NCI-H460 (cell line): ENCODE measurements at regions not wholly inside any gene's neighbourhood (a gene's known extent, or its start where the extent isn't known, plus 50 kb on each side); places are given as distances from the start of the nearest gene placed in this dataset.

Source experiments
- DNase-seq: peaks from one replicate; pipeline ENCODE4 v3.0.0-alpha.2; 2016; ENCODE audit warnings: low read depth; ENCODE audit errors: extremely low read depth
- small RNA-seq, 2 experiments: library from RNA; depleted of rRNA; stranded (forward); fragments of <200 nt; gene quantifications; one replicate each; pipeline ENCODE3, GENCODE V24; 2014

DNA sequence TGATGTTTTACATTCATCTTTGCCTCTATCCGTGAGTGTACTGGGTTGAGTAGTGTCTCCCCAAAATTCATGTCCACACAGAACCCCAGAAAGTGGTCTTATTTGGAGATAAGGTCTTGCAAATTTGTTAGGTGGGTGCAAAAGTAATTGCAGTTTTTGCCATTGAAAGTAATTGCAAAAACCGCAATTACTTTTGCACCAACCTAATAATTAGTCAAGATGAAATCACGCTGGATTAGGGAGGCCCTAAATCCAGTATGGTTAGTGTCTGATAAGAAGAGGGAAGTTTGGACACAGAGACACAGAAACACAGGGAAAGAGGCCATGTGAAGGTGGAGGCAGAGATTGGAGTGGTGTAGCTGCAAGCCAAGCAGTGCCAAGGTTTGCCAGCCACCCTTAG lies 57.8 kb upstream of the SPRED2 start:
- DNase-seq = no peak

DNA sequence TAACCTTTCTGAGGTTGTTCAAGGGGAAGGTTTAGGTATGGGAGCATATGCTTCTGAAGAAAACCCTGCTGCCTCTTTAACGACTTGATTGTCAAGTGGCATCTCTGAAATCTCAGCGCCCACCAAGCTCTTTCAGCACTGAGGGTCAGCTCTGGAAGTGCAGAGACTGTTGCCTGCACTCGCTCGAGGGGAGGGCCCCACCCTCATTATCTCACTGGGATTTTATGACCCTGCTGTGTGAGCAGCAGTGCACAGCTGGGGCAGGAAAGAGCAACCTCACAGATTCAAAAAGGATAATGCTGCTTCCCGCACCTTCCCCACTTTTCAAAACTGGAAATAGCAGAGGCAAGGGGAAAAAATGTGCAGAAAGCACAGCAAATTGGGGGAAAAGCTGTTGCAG lies 56.9 kb upstream of the SPRED2 start:
- no peak for DNase-seq

DNA sequence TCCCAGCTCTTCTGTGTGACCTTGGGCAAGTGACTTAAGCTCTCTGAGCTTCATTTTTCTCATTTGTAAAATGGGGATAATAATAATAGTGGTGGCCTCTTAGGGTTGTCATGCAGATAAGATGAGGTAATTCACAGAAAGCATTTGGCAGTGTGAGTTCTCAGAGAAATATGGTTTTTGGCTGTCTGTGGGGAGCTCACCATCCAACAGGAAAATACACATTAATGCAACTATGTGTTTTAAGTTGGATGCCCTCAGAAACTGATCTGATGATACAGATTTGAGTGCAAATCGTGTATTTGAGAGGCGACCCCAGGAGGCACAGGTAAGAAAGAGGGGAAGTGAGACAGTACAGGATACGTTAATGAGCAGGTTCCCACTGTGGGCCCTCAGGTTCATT lies 56.1 kb upstream of the SPRED2 start:
- no peak for DNase-seq

DNA sequence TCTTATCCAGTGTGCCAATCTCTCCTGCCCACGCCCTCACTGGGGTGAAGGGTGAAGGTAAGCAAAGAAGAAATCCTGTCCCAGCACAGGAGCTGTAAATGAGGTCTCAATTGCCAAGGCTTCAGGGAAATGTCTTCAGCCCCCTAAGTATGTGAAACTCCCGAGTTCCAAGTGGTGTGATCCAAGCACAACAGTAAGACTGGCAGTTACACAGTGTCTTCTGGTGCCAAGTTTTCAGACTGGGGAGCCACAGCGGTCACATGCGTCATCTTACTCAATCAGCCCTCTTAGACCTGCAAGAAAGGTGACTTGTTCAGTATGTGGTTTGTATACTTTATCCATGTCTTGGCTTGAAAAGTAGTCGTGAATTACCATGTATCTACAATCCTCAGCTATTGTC lies 55.0 kb upstream of the SPRED2 start:
- no peak for DNase-seq

DNA sequence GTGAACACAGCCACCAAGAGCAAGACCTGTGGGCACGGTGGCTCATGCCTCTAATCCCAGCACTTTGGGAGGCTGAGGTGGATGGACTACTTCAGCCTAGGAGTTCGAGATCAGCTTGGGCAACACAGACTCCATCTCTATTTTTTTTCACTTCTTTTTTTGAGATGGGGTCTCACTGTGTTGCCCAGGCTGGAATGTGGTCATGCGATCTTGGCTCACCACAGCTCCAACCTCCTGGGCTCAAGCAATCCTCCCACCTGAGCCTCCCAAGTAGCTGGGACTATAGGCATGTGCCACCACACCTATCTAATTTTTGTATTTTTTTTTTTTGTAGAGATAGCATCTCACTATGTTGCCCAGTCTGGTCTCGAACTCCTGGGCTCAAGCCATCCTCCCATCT lies 54.4 kb upstream of the SPRED2 start:
- no peak for DNase-seq

DNA sequence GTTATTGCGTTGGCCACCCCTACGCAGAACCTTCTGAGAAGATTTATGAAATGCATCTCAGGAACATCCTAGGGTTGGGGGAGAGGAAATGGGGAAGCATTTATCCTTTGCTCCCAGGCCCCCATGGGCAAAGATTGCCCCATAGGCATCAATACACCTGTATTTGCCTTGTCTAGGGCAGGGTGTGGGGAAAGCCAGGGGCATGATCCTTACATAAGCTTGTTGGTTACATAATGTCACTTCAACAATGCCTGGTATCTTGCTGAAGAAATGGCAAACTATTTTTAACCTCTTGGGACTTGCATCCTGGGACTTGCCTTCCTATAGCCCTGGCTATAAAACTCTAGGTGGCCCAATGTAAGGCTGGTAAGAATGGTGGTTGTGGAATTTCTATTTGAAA lies 53.9 kb upstream of the SPRED2 start:
- no peak for DNase-seq

DNA sequence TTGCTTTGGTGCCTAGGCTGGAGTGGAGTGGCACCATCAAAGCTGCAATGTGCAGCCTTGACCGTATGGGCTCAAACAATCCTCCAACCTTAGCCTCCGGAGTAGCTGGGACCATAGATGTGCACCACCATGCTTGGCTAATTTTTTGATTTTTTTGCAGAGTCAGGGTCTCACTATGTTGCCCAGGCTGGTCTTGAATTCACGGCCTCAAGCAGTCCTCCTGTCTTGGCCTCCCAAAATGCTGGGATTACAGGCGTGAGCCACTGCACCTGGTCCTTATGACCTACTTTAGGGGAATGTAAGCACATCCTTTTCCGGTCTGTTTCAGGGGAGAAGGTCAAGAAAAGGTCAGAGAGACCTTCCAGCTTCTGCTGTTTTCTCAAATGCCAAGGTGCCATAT lies 53.4 kb upstream of the SPRED2 start:
- no peak for DNase-seq

DNA sequence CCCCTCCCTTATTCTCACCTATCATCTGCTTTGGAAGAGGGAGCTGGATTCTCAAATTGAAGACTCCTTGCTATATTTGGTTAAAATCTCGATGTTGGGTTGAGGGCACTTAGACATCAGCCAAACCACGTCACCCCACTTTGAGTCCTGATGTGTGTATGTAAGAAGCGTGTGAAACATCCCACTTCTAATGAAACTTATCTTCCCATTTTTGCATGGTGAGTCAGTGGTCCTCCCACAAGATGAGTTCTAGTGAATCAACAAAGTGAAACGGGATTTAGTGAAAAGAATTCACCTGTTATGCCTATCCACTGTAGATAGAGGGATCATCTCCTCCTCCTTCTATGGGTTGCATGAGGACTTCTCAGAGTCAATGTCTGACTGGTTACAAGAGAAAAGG lies 51.4 kb upstream of the SPRED2 start:
- no peak for DNase-seq

DNA sequence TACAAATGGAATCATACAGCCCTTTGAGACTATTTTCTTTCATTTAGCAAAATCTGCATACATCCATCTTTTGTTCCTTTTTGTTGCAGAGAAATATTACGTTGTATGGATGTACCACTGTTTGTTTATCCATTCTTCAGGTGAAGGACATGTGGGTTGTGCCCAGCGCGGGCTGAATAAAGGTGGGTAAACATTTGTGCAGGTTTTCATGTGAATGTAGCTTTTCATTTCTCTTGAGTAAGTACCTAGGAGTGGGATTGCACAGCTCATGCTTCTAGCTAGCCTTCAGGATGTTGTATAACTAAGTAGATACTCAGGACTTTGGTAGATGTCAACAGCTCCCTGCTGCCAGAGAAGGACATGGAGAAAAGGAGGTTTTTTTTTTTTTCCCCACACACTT lies 50.6 kb upstream of the SPRED2 start:
- DNase-seq = no peak

Small RNAs in the stretch of these regions (small RNA-seq; reads per million reads assigned to genes)
- gene MIR4778 = 0 to 0.06 reads per million in 2 experiments
- gene RN7SL635P = 0 to 0.18 reads per million in 2 experiments
- gene VTRNA2-2P = 0 reads per million in 2 experiments
